ENCODE measurements at regions not wholly inside any gene's neighbourhood (a gene's known extent, or its start where the extent isn't known, plus 50 kb on each side); places are given as distances from the start of the nearest gene placed in this dataset.

GRCh38 chrX:140151316-140151715 is 186.0 kb upstream of the CXorf66 start:
- TF ChIP-seq ZNF232 (CRISPR knock-in tag; IDR thresholded peaks at IDR 0.05) (no peak), ETV6 (CRISPR knock-in tag; IDR thresholded peaks at IDR 0.05) (no peak), JUN (CRISPR knock-in tag; IDR thresholded peaks at IDR 0.05) (no peak)
- TF ChIP-seq, protein P1, sequence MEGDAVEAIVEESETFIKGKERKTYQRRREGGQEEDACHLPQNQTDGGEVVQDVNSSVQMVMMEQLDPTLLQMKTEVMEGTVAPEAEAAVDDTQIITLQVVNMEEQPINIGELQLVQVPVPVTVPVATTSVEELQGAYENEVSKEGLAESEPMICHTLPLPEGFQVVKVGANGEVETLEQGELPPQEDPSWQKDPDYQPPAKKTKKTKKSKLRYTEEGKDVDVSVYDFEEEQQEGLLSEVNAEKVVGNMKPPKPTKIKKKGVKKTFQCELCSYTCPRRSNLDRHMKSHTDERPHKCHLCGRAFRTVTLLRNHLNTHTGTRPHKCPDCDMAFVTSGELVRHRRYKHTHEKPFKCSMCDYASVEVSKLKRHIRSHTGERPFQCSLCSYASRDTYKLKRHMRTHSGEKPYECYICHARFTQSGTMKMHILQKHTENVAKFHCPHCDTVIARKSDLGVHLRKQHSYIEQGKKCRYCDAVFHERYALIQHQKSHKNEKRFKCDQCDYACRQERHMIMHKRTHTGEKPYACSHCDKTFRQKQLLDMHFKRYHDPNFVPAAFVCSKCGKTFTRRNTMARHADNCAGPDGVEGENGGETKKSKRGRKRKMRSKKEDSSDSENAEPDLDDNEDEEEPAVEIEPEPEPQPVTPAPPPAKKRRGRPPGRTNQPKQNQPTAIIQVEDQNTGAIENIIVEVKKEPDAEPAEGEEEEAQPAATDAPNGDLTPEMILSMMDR (IDR thresholded peaks at IDR 0.05): no peak

Data from WTC11 (cell line).